GM19099 (cell line): ENCODE measurements at regions not wholly inside any gene's neighbourhood (a gene's known extent, or its start where the extent isn't known, plus 50 kb on each side); places are given as distances from the start of the nearest gene placed in this dataset.

ENCODE experiments used
- POLR2A ChIP-seq: IDR thresholded peaks from 3 replicates; pipeline ENCODE4 v1.6.1; 2011; ENCODE audit warnings: low read depth; ENCODE audit not compliant: insufficient read length; ENCODE audit errors: extremely low read depth

DNA sequence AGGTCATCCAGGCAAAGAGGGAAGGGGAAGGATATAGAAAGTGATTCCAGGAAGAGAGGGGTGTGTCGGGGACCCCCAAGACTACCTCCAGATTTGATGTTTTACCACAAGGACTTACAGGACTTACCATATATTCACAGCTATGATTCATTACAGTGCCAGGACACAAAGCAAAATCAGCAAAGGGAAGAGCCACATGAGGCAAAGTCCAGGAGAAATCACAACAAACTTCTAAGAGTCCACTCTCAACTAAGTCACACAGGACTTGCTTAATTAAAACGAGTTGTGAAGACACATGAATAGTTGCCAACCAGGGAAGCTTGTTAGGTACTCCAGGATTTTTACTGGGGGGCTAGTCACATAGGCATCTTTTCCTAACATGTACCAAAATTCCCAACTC lies 217.3 kb downstream of the TTLL7 start:
- no peak for TF ChIP-seq POLR2A

DNA sequence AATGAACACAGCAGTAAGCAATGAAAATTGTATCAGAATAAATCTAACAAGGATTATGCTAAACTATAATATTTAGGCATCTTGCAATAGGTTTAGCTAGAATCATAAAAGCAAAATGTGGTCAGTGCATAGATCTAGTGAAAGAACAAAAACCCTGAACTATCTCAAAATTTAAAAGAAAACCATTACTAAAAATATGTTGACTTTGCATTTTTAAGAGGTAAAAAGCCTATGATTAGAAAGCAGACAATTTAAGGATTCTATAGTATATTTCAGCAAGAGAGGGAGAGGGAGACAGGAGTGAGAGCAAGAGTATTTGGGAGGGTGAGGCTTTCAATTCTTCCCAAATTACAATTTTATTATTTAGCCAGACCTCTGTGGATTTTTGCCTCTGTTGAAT lies 219.4 kb downstream of the TTLL7 start:
- TF ChIP-seq POLR2A, result no peak

DNA sequence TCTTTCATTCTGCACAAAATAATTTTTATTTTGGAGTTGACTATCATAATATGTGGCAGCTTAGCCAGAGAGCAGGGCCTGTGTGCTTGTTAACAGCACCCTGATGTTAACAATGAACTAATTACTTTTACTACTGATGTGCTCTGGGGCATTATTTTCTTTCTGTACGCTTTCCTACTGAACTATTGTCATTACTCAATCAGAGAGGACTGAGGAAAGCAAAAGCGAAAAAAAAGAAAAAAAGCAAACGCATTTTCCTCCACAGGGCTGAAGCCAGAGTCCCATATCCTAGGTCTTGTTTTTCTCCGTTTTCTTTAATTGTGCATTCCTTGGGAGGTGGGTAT lies 221.2 kb downstream of the TTLL7 start:
- TF ChIP-seq POLR2A, result no peak

DNA sequence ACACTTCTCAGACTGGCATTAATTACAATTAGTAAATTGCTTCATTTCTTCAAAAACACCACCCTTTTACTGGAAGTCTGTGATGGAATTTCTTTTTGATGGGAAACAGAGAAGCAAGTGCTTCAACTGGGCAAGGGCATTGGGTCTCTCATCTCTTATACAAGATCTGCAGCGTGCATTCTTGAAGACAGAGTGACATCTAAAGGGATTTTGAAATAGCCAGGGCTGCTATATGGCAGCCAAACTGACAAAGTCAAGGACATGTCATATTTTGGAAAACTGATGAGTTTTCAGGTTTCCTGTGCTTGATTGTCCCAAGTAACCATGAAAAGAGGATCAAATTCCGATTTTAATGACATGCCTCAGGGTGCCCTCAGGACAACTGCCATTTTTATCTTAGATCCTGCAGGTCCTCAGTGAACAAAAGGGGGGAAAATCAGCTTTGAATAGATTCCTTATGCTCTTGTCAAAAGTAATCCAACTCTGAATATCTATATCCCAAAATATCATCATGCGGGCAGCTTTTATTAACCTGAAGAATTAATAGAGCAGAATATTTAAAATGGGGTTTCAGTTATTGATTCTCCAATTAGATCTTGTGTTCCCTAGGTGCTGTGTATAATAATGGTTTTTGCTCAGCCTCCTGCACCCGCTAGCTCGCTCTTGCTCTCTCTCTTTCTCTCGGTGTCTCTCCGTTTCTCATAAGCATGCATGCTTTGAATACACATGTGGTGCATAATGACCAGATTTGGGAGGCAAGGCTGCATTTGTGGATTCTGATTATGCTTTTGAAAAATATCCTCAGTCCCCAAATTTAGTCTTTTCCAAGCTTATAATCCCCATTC lies 221.8 kb downstream of the TTLL7 start:
- no peak for TF ChIP-seq POLR2A

DNA sequence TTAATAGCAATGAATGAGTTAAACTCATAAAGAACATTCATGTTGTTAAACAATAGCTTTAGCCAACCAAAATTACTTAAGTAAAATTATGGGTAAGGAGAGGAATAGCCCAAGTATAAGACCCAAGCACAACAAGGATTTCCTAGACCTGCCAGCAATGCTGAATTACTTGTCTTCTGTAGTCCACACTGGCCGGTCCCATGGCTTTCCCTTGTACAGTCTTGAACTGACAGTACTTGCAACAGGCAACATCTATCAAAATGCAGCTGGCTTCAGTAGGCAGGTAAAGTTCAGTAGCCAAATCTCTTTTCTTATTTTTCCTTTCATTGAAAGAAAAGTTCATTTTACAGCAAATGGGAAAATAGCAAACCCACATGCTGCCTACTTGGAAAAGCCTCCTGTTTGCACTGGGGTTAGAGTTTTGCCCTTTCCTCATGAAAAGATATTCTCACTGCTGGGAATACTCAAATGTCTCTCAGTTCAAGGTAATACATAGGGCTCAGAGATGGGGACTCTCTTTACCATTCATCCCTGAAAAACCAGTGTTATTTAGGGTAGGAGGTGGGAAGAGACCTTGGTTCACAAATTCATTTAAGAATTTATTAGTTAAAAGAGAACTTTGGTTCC lies 222.8 kb downstream of the TTLL7 start:
- TF ChIP-seq POLR2A, result no peak

DNA sequence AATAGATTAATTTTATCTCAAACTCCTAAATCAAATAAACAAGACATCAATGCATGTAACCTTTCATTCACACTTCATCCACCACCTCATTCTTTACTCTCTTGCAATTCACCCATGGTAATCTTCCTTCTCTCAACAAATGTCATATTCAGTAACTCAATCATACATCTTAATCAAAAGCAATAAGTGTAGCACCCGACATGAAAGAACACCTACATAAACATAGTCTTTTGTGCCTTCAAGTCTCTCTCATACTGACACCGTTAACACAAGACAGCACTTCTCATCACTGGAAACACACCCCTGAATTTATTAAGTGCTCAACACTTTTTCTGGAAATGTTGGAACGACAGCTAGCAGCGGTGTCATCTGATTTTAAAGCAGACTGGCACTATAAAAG lies 225.9 kb downstream of the TTLL7 start:
- TF ChIP-seq POLR2A, result no peak

DNA sequence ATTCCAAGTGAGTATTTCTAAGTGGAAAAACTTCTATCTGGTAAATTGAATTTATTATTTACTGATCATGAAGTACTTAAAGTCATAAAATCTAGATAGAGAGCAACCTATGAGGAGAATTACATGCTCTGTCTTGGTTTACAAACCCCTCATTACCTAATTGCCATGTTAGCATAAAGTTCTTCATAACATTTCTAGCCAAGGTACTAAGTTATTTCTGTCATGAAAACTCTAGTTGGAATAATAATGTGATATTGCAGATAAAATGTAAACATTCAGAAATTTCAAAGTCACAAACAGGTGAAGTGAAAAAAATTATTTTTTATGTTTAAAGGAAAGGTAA lies 228.6 kb downstream of the TTLL7 start:
- TF ChIP-seq POLR2A, result no peak

DNA sequence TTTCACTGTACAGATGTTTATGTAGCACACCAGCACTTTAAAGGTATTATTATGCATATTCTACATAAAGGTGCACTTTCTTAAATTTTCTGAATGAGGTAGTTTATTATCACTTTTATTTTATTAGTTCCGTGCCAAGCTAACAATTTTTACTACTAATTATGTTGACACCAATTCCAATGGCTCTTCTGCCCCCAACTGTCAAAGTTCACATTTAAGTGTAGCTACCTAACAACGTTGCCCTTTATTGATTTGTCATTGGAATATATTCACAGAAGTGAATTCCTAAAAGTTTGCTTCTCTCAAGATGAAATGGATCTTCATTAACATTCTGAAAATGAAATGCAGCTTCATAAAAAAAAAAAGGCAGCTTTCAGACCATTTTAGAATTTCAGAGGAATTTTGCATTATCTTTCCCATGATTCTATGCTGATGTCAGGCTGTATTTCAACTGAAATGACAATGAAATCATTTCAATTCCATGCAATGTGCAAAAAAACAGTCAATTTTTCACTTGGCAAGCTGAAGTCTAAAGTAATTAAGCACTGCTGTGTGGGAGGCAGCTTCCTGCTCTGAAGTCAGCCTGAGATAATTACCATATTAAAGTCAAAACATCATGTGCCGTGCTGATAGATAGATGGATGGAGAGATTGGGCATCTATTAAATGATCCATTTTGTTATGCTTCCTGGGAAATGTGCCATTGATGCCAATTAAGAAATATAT lies 229.2 kb downstream of the TTLL7 start:
- TF ChIP-seq POLR2A, result no peak

DNA sequence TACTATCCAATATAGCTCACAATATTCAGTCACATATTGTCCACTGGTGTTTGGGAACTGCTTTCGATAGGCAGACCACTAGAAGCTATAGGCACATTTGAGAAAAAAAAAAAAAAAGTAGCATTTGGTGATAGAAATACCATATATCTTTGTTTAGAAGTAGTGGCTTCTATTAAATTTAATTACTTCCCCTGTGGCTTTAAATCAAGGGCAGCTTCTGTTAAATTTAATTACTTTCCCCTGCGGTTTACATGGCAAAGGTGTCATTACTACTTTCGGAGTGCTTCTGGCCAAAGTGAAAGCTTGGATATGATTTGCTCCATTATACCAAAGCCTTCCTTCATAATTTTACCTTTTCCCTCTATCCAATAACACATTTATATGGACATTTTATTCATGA lies 229.9 kb downstream of the TTLL7 start:
- TF ChIP-seq POLR2A, result no peak

DNA sequence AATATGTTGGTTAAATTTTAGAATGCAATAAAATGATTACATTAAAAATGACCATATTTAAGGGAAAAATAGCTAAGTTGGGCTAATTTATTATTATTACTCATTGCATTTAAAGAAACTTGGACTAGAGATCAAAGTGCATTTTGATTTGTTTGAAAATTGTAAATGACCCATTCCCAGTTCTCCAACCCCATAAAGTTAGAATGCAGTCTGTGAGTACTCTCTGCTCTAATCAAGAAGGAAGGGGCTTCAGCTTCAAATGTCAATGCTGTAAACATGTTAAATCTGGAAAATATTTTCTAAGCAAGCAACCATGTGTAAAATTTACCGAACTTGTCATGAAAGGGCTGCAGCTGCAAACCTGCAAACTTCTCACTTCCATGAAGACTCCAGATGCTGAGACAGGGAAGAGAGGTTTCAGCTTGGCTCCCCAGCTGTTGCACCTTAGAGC lies 232.7 kb downstream of the TTLL7 start:
- TF ChIP-seq POLR2A, result no peak

DNA sequence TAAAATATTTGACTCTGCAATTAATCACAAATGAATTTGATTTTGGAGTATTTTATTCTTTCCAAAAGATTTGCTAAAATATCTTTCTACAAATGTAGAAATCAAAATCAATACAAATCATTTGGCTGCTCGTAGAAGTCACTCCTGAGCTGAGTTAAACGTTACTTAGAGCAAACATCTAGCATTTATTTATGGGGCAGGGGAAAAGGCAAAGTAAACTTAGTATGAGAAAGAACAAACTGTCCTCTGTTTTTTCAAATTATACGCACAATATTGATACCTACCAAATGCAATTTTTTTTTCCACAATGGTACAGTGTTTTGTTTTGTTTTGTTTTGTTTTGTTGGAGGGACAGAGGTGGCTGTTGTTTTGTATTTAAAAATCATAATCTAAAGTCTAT lies 233.8 kb downstream of the TTLL7 start:
- TF ChIP-seq POLR2A, result no peak

DNA sequence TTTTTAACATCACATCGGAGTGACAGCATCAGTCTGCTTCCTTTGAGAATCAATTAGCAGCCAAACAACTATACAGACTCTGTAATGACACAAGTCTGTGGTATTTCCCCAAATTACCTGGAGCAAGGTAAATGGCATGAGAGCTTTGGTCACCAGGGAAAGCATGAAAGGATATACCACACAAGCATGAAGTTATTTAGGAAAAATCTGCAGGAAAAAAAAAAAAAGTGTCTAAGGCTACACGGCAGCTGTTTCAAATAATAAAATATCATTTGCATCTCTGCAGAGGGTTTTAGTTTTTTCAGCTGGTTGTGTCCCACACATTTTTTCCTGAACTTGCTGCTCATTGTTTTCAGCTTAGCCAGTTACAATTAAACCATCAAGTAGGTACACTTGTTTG lies 234.7 kb downstream of the TTLL7 start:
- no peak for TF ChIP-seq POLR2A

DNA sequence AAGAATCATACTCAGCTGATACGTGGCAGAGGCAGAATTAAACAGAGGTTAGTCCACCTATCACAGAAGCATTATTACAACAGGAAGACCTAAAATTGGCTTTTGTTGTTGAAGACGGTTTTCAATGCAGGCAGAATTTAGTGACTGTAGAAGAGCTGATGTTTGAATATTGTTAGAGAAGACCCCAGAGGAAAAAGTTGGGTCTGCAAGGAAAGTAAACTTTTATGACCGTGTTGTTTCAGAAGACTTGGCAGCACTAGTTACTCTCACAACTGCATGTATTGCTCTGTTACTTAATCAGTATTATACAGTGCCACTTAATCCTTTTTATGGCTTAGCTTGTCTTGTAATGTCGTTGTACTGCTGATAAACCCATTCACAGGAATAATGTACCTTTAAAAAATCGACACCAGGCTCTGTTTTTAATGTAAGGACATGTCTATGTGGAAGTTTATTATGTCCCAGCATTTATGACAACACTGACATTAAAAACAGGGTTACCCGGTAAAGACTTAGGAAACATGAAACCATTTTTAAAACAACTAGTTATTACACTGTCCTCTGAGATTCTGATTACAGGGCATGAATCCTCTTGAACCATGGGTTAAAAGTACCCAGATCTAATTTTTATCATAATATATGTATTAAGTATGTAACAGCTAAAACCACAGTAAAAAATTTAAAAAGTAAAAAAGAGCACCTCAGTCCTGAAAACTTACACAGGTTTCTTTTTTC lies 235.4 kb downstream of the TTLL7 start:
- TF ChIP-seq POLR2A, result no peak

DNA sequence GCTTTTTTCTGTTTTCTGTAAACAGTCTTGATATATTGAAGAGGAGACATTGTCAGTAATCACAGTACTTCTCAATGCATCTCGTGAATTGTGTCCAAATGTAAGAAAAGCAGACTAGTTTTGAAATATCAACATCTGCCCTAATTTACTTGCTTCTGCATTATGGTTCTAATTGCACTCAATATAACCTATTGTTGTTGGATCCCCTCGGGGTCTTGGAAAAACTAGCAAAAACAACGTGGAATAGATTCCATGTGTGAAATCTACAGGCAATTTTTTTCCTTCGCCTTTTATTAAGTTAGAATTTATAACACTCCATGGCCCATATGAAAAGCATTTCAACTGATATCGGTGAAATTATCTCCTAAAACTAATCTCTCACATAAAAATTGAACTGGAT lies 236.5 kb downstream of the TTLL7 start:
- TF ChIP-seq POLR2A, result no peak

DNA sequence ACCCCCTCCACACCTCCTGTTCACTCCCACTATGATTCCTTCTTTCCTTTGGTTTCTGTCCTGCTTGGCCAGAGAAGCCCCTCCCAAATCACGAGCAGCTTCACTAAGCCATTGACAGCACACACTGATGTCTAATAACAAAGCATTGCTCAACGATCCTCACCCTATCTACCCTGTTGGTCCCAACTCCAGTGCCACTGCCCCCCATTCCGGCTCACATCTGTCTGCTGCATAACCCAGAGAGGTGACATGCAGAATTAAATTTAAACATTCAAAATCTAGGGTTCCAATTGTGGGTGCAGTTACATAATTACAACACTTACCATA lies 236.9 kb downstream of the TTLL7 start:
- TF ChIP-seq POLR2A, result no peak
